Natural killer cell (primary cell): ENCODE measurements at regions not wholly inside any gene's neighbourhood (a gene's known extent, or its start where the extent isn't known, plus 50 kb on each side); places are given as distances from the start of the nearest gene placed in this dataset.

Experiments used
- ATAC-seq, 3 donors: fragments of 150-1000 bp in 2 of 3; fragments of 200-7000 bp in 1 of 3; cut with Tn5 transposase; 1 replicate in 1 of 3; 2 replicates in 2 of 3; pipeline ENCODE4 v1.10.0; 2021; ENCODE audit warnings: mild to moderate bottlenecking in 2 of 3, moderate library complexity in 2 of 3
- DNase-seq, 2 donors: peaks; one replicate each; pipeline versions ENCODE4 v3.0.0 to v3.0.0-alpha.2; 2013 to 2021; ENCODE audit warnings: mixed read lengths in 1 of 2
- H3K27ac ChIP-seq: one replicate; pipeline ENCODE4 v1.5.1; 2013; ENCODE audit warnings: mild to moderate bottlenecking, low read length
- H3K27me3 ChIP-seq: one replicate; pipeline ENCODE4 v1.6.1; 2013; ENCODE audit warnings: low read length; ENCODE audit not compliant: control insufficient read depth, insufficient read depth
- H3K36me3 ChIP-seq: one replicate; pipeline ENCODE4 v1.6.1; 2013; ENCODE audit warnings: low read length; ENCODE audit not compliant: control insufficient read depth, insufficient read depth
- H3K4me1 ChIP-seq: one replicate; pipeline ENCODE4 v1.6.1; 2013; ENCODE audit warnings: low read length; ENCODE audit not compliant: control insufficient read depth, insufficient read depth
- H3K4me3 ChIP-seq: one replicate; pipeline ENCODE4 v1.5.1; 2013; ENCODE audit warnings: low read length
- H3K9me3 ChIP-seq: one replicate; pipeline ENCODE4 v1.6.1; 2013; ENCODE audit warnings: low read length; ENCODE audit not compliant: control insufficient read depth, insufficient read depth
- H3K27ac Mint-ChIP-seq, 2 donors: one replicate each; pipeline ENCODE4 v1.8.0; 2022; ENCODE audit warnings: mild to moderate bottlenecking in 2 of 2, mixed read lengths in 2 of 2, moderate library complexity in 1 of 2
- H3K27me3 Mint-ChIP-seq, 2 donors: one replicate each; pipeline ENCODE4 v1.8.0; 2022; ENCODE audit warnings: low read depth in 2 of 2, mixed read lengths in 2 of 2
- H3K36me3 Mint-ChIP-seq: one replicate; pipeline ENCODE4 v1.8.0; 2022; ENCODE audit warnings: mixed read lengths
- H3K4me1 Mint-ChIP-seq, 2 donors: one replicate each; pipeline ENCODE4 v1.8.0; 2022; ENCODE audit warnings: mixed read lengths in 2 of 2
- H3K4me3 Mint-ChIP-seq: one replicate; pipeline ENCODE4 v1.8.0; 2022; ENCODE audit warnings: mild to moderate bottlenecking, moderate library complexity, mixed read lengths
- H3K9me3 Mint-ChIP-seq, 2 donors: one replicate each; pipeline ENCODE4 v1.8.0; 2022; ENCODE audit warnings: mixed read lengths in 2 of 2
- CTCF ChIP-seq: fragments of 200-600 bp; IDR thresholded peaks from one replicate; pipeline ENCODE4 v1.8.0; 2022; ENCODE audit warnings: antibody characterized with exemption
- WGBS: methylation state at CpG from one replicate; pipeline ENCODE4 v1.1.7; 2013; ENCODE audit warnings: missing lambda C conversion rate; ENCODE audit not compliant: insufficient coverage; 5-methylcytosine and 5-hydroxymethylcytosine counted together
- intact Hi-C: fragments of 100-400 bp; cut with micrococcal nuclease; formaldehyde crosslinking; loops from one replicate; pipeline ENCODE4 v1.14.2; 2022

GRCh38 chr17:31758646-31759045, 100.4 kb downstream of the COPRS start:
- H3K36me3 ChIP-seq = no peaks in the 10 kb centered on the region
- Mint-ChIP-seq H3K4me1 (no peaks in the 10 kb centered on the region), H3K27me3 (peaks cover 0 to 3% of the 10 kb centered on the region in 2 donors), H3K27ac (no peak overlapping the region), H3K36me3 (no peaks in the 10 kb centered on the region), H3K9me3 (no peaks in the 10 kb centered on the region), H3K4me3 (no peak overlapping the region)
- DNase-seq (no peak), ATAC-seq (no peak)
- H3K4me3 ChIP-seq = no peak overlapping the region
- no peak for TF ChIP-seq CTCF
- 89% methylated on average over 1 of the region's 1 CpG for WGBS
- H3K9me3 ChIP-seq = no peaks in the 10 kb centered on the region
- no peak overlapping the region for H3K27ac ChIP-seq
- intact Hi-C loops = no loop called here
- no peaks in the 10 kb centered on the region for H3K4me1 ChIP-seq
- H3K27me3 ChIP-seq = no peaks in the 10 kb centered on the region

- no peaks in the 10 kb centered on the region for H3K4me1 ChIP-seq
- H3K9me3 ChIP-seq = no peaks in the 10 kb centered on the region
- no peak overlapping the region for H3K27ac Mint-ChIP-seq
- H3K27ac ChIP-seq = no peak overlapping the region
- intact Hi-C loops = no loop called here
- H3K4me3 Mint-ChIP-seq = no peak overlapping the region
- H3K27me3 ChIP-seq = no peaks in the 10 kb centered on the region
- H3K27me3 Mint-ChIP-seq = peaks cover 0 to 3% of the 10 kb centered on the region in 2 donors
- DNase-seq (no peak), ATAC-seq (no peak)
- no peaks in the 10 kb centered on the region for H3K9me3 Mint-ChIP-seq
- no peaks in the 10 kb centered on the region for H3K36me3 Mint-ChIP-seq
- no peak for TF ChIP-seq CTCF
- H3K36me3 ChIP-seq = no peaks in the 10 kb centered on the region
- no peaks in the 10 kb centered on the region for H3K4me1 Mint-ChIP-seq
- no peak overlapping the region for H3K4me3 ChIP-seq
- no CpG with 5 or more reads among the region's 2 CpGs for WGBS
These were observed 101.9 kb downstream of the COPRS start for GRCh38 chr17:31757097-31757496.

- intact Hi-C loops = no loop called here
- H3K27me3 Mint-ChIP-seq = no peaks in the 10 kb centered on the region
- H3K9me3 Mint-ChIP-seq = no peaks in the 10 kb centered on the region
- H3K4me1 Mint-ChIP-seq = no peaks in the 10 kb centered on the region
- Histone ChIP-seq H3K4me1 (no peaks in the 10 kb centered on the region), H3K36me3 (no peaks in the 10 kb centered on the region), H3K4me3 (no peak overlapping the region), H3K9me3 (no peaks in the 10 kb centered on the region), H3K27me3 (no peaks in the 10 kb centered on the region), H3K27ac (no peak overlapping the region)
- no peak overlapping the region for H3K4me3 Mint-ChIP-seq
- no peak overlapping the region for H3K27ac Mint-ChIP-seq
- no peaks in the 10 kb centered on the region for H3K36me3 Mint-ChIP-seq
- no peak for ATAC-seq
- DNase-seq = no peak
- WGBS = 94% methylated on average over 7 of the region's 7 CpGs
- no peak for TF ChIP-seq CTCF
These were observed 104.7 kb downstream of the COPRS start for GRCh38 chr17:31754239-31754945.

- WGBS = 100% methylated on average over 2 of the region's 2 CpGs
- no peak for ATAC-seq
- Mint-ChIP-seq H3K9me3 (no peaks in the 10 kb centered on the region), H3K4me1 (no peaks in the 10 kb centered on the region), H3K27me3 (no peaks in the 10 kb centered on the region), H3K4me3 (no peak overlapping the region), H3K27ac (no peak overlapping the region), H3K36me3 (no peaks in the 10 kb centered on the region)
- Histone ChIP-seq H3K4me1 (no peaks in the 10 kb centered on the region), H3K27ac (no peak overlapping the region), H3K27me3 (no peaks in the 10 kb centered on the region), H3K36me3 (no peaks in the 10 kb centered on the region), H3K9me3 (no peaks in the 10 kb centered on the region), H3K4me3 (no peak overlapping the region)
- DNase-seq = no peak
- TF ChIP-seq CTCF = no peak
- intact Hi-C loops = no loop called here
These were observed 106.0 kb downstream of the COPRS start for GRCh38 chr17:31753011-31753410.
